ENCODE measurements at regions not wholly inside any gene's neighbourhood (a gene's known extent, or its start where the extent isn't known, plus 50 kb on each side); places are given as distances from the start of the nearest gene placed in this dataset.

DNA sequence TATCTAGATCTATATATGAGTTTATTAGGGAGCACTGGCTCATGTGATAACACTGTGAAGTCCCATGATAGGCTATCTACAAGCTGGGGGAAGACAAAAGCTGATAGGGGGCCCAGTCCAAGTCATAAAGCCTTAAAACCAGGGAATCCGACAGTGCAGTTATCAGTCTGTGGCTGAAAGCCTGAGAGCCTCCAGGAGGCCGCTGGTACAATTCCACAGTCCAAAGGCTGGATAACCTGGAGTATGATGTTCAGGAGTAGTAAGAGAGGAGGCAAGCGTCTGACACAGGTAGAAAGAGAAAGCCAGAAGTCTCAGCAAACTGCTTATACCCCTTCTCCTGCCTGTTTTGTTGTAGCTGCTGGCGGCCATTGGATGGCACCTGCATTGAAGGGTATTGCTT is 177.6 kb upstream of the SPRY1 start:
- Histone ChIP-seq H3K36me3 (ENCODE audit: low read depth, low read length) (no peaks in the 10 kb centered on the region), H3K4me3 (ENCODE audit: low read length) (no peak overlapping the region), H3K4me1 (ENCODE audit: insufficient read depth, low read length) (no peaks in the 10 kb centered on the region), H3K9me2 (replicated peaks; ENCODE audit: low read length) (no peaks in the 10 kb centered on the region), H4K20me1 (ENCODE audit: low read length) (no peaks in the 10 kb centered on the region), H3K4me2 (ENCODE audit: low read length) (no peak overlapping the region), H3K9ac (ENCODE audit: low read length) (no peak overlapping the region), H3K27me3 (ENCODE audit: low read length) (no peaks in the 10 kb centered on the region), H3K79me2 (ENCODE audit: low read length) (no peaks in the 10 kb centered on the region), H3K9me3 (ENCODE audit: low read length) (no peaks in the 10 kb centered on the region), H3K27ac (ENCODE audit: low read length) (no peak overlapping the region), H3F3A (ENCODE audit: low read length, unreplicated experiment) (no peaks in the 10 kb centered on the region), H2AFZ (ENCODE audit: low read length) (no peak overlapping the region)
- ChIA-PET POLR2A (ENCODE audit: unreplicated experiment) (no interaction called here), CTCF (no interaction called here)
- TF ChIP-seq EZH2phosphoT487 (IDR thresholded peaks at IDR 0.05; ENCODE audit: borderline replicate concordance, low read length) (no peak), EZH2 (IDR thresholded peaks at IDR 0.05; ENCODE audit: low read length, unreplicated experiment) (no peak)
- TF ChIP-seq, protein P1, sequence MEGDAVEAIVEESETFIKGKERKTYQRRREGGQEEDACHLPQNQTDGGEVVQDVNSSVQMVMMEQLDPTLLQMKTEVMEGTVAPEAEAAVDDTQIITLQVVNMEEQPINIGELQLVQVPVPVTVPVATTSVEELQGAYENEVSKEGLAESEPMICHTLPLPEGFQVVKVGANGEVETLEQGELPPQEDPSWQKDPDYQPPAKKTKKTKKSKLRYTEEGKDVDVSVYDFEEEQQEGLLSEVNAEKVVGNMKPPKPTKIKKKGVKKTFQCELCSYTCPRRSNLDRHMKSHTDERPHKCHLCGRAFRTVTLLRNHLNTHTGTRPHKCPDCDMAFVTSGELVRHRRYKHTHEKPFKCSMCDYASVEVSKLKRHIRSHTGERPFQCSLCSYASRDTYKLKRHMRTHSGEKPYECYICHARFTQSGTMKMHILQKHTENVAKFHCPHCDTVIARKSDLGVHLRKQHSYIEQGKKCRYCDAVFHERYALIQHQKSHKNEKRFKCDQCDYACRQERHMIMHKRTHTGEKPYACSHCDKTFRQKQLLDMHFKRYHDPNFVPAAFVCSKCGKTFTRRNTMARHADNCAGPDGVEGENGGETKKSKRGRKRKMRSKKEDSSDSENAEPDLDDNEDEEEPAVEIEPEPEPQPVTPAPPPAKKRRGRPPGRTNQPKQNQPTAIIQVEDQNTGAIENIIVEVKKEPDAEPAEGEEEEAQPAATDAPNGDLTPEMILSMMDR (conservative IDR thresholded peaks at IDR 0.05; ENCODE audit: low read depth, low read length): no peak
- ATAC-seq (no peak), DNase-seq (no peak)
- BruUV-seq (replicated peaks): no TSS peak
- intact Hi-C loops (cut with micrococcal nuclease): no loop called here

DNA sequence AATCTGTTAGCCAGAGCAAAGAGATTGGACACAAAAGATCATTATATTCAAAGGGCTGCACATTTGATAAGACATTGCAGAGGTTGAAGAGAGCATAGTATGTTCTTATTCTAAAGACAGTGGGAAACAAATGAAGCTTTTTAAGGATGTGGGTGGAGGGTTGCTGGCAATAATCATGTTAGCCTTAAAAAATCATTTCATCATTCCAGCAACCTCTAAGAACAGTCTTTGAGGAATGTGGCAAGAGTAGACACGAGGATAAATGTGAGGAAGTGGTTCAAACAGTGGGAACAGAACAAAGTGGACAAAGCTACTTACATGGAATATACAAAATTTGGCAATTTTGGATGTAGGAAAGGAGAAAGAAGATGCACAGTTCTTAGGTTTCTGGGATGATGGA is 167.3 kb upstream of the SPRY1 start:
- no peaks in the 10 kb centered on the region for H3K36me3 ChIP-seq (ENCODE audit: low read depth, low read length)
- no peak for ATAC-seq
- no peaks in the 10 kb centered on the region for H3K9me2 ChIP-seq (replicated peaks; ENCODE audit: low read length)
- DNase-seq: no peak
- no peaks in the 10 kb centered on the region for H3K9me3 ChIP-seq (ENCODE audit: low read length)
- no peaks in the 10 kb centered on the region for H3K79me2 ChIP-seq (ENCODE audit: low read length)
- TF ChIP-seq EZH2phosphoT487 (IDR thresholded peaks at IDR 0.05; ENCODE audit: borderline replicate concordance, low read length): no peak
- TF ChIP-seq, protein P1 (conservative IDR thresholded peaks at IDR 0.05; ENCODE audit: low read depth, low read length): no peak
- TF ChIP-seq EZH2 (IDR thresholded peaks at IDR 0.05; ENCODE audit: low read length, unreplicated experiment): no peak
- intact Hi-C loops (cut with micrococcal nuclease): no loop called here
- H3F3A ChIP-seq (ENCODE audit: low read length, unreplicated experiment): no peaks in the 10 kb centered on the region
- no TSS peak for BruUV-seq (replicated peaks)
- POLR2A ChIA-PET (ENCODE audit: unreplicated experiment): no interaction called here
- H3K4me3 ChIP-seq (ENCODE audit: low read length): no peak overlapping the region
- peaks cover 6% of the 10 kb centered on the region for H3K4me1 ChIP-seq (ENCODE audit: insufficient read depth, low read length)
- no peaks in the 10 kb centered on the region for H4K20me1 ChIP-seq (ENCODE audit: low read length)
- H3K9ac ChIP-seq (ENCODE audit: low read length): no peak overlapping the region
- CTCF ChIA-PET: no interaction called here
- H2AFZ ChIP-seq (ENCODE audit: low read length): no peak overlapping the region
- no peak overlapping the region for H3K4me2 ChIP-seq (ENCODE audit: low read length)
- no peak overlapping the region for H3K27ac ChIP-seq (ENCODE audit: low read length)
- no peaks in the 10 kb centered on the region for H3K27me3 ChIP-seq (ENCODE audit: low read length)

DNA sequence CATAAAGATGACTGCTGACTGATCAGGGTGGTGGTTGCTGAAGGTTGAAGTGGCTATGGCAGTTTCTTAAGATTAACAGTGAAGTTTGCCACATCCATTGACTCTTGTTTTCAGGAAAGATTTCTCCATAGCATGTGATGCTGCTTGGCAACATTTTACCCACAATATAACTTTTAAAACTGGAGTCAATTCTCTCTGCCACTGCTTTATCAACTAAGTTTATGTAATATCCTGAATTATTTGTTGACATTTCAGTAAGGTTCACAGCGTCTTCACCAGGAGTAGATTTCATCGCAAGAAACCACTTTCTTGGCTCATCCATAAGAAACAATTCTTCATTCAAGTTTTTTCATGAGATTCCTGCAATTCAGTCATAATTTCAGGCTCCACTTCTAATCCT is 166.5 kb upstream of the SPRY1 start:
- Histone ChIP-seq H3K4me3 (ENCODE audit: low read length) (no peak overlapping the region), H3K9me3 (ENCODE audit: low read length) (no peaks in the 10 kb centered on the region), H3K36me3 (ENCODE audit: low read depth, low read length) (no peaks in the 10 kb centered on the region), H2AFZ (ENCODE audit: low read length) (no peak overlapping the region), H3F3A (ENCODE audit: low read length, unreplicated experiment) (no peaks in the 10 kb centered on the region), H3K27ac (ENCODE audit: low read length) (no peak overlapping the region), H3K4me2 (ENCODE audit: low read length) (no peak overlapping the region), H3K4me1 (ENCODE audit: insufficient read depth, low read length) (peaks cover 13% of the 10 kb centered on the region), H3K79me2 (ENCODE audit: low read length) (no peaks in the 10 kb centered on the region), H3K27me3 (ENCODE audit: low read length) (no peaks in the 10 kb centered on the region), H3K9me2 (replicated peaks; ENCODE audit: low read length) (no peaks in the 10 kb centered on the region), H3K9ac (ENCODE audit: low read length) (no peak overlapping the region), H4K20me1 (ENCODE audit: low read length) (no peaks in the 10 kb centered on the region)
- no peak for DNase-seq
- TF ChIP-seq EZH2phosphoT487 (IDR thresholded peaks at IDR 0.05; ENCODE audit: borderline replicate concordance, low read length): no peak
- TF ChIP-seq EZH2 (IDR thresholded peaks at IDR 0.05; ENCODE audit: low read length, unreplicated experiment): no peak
- TF ChIP-seq, protein P1 (conservative IDR thresholded peaks at IDR 0.05; ENCODE audit: low read depth, low read length): no peak
- intact Hi-C loops (cut with micrococcal nuclease): no loop called here
- CTCF ChIA-PET: no interaction called here
- POLR2A ChIA-PET (ENCODE audit: unreplicated experiment): no interaction called here
- BruUV-seq (replicated peaks): no TSS peak
- no peak for ATAC-seq
